ENCODE measurements at regions not wholly inside any gene's neighbourhood (a gene's known extent, or its start where the extent isn't known, plus 50 kb on each side); places are given as distances from the start of the nearest gene placed in this dataset.

DNA sequence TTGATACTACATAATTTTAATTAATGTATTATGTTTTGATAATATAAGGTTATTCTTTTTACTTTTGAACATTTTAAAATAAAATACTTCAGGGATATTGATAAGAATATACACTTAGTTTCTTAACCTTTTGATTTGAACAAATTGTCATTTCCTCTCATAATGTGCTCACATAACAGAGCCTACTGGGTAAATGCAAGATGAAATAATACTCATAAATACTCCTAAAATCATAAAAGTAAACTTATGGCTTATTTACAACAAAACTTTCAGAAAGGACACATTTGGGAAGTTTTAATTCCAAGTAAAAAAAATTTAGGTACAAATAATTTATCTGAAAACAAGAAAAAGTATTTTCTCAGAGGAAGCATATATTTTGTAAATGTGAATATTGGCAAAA, 101.6 kb upstream of the ABCB5 start:
- no peak for ATAC-seq
- intact Hi-C loops (cut with micrococcal nuclease; ENCODE audit: unreplicated experiment) = no loop called here
- no peak for DNase-seq (ENCODE audit: low read depth, low spot score)
- in situ Hi-C loops (cut with HindIII; ENCODE audit: low pct_unique_long_range_greater_than_20kb, low sequenced_read_pairs) = no loop called here
- no peaks in the 10 kb centered on the region for H3K4me1 ChIP-seq (ENCODE audit: control insufficient read depth, insufficient read depth, low read length)
- H3K27ac ChIP-seq (ENCODE audit: low read length) = no peak overlapping the region
- no TSS peak for BruUV-seq (replicated peaks)
- H3K27me3 ChIP-seq (ENCODE audit: control insufficient read depth, insufficient read depth, low read length) = no peaks in the 10 kb centered on the region
- POLR2A ChIA-PET = interaction anchor here (0.5 kb wide), 1 partner anchor 143 kb away, joined by 9 read pairs; no protein-coding TSS in a partner anchor
- CTCF ChIA-PET = no interaction called here
- no peak overlapping the region for H3K4me3 ChIP-seq (ENCODE audit: low read depth in 2 of 2, low read length in 2 of 2)
- no peaks in the 10 kb centered on the region for H3K9me3 ChIP-seq (ENCODE audit: control insufficient read depth, insufficient read depth, low read depth, low read length)
- H3K36me3 ChIP-seq (ENCODE audit: control insufficient read depth, insufficient read depth, low read length) = no peaks in the 10 kb centered on the region
- TF ChIP-seq, protein P1, sequence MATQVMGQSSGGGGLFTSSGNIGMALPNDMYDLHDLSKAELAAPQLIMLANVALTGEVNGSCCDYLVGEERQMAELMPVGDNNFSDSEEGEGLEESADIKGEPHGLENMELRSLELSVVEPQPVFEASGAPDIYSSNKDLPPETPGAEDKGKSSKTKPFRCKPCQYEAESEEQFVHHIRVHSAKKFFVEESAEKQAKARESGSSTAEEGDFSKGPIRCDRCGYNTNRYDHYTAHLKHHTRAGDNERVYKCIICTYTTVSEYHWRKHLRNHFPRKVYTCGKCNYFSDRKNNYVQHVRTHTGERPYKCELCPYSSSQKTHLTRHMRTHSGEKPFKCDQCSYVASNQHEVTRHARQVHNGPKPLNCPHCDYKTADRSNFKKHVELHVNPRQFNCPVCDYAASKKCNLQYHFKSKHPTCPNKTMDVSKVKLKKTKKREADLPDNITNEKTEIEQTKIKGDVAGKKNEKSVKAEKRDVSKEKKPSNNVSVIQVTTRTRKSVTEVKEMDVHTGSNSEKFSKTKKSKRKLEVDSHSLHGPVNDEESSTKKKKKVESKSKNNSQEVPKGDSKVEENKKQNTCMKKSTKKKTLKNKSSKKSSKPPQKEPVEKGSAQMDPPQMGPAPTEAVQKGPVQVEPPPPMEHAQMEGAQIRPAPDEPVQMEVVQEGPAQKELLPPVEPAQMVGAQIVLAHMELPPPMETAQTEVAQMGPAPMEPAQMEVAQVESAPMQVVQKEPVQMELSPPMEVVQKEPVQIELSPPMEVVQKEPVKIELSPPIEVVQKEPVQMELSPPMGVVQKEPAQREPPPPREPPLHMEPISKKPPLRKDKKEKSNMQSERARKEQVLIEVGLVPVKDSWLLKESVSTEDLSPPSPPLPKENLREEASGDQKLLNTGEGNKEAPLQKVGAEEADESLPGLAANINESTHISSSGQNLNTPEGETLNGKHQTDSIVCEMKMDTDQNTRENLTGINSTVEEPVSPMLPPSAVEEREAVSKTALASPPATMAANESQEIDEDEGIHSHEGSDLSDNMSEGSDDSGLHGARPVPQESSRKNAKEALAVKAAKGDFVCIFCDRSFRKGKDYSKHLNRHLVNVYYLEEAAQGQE (IDR thresholded peaks at IDR 0.05; ENCODE audit: insufficient read depth in 1 of 2, low read depth in 2 of 2, low read length in 1 of 2) = no peak
- TF ChIP-seq, protein P2, sequence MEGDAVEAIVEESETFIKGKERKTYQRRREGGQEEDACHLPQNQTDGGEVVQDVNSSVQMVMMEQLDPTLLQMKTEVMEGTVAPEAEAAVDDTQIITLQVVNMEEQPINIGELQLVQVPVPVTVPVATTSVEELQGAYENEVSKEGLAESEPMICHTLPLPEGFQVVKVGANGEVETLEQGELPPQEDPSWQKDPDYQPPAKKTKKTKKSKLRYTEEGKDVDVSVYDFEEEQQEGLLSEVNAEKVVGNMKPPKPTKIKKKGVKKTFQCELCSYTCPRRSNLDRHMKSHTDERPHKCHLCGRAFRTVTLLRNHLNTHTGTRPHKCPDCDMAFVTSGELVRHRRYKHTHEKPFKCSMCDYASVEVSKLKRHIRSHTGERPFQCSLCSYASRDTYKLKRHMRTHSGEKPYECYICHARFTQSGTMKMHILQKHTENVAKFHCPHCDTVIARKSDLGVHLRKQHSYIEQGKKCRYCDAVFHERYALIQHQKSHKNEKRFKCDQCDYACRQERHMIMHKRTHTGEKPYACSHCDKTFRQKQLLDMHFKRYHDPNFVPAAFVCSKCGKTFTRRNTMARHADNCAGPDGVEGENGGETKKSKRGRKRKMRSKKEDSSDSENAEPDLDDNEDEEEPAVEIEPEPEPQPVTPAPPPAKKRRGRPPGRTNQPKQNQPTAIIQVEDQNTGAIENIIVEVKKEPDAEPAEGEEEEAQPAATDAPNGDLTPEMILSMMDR (IDR thresholded peaks at IDR 0.05) = no peak
- no peak for TF ChIP-seq POLR2AphosphoS5 (IDR thresholded peaks at IDR 0.05; ENCODE audit: low read depth, low read length)
- TF ChIP-seq TCF7L2 (IDR thresholded peaks at IDR 0.05; ENCODE audit: low read depth, low read length) = no peak
- TF ChIP-seq SIN3A (IDR thresholded peaks at IDR 0.05; ENCODE audit: borderline replicate concordance, insufficient read depth, low read depth, low read length) = no peak

DNA sequence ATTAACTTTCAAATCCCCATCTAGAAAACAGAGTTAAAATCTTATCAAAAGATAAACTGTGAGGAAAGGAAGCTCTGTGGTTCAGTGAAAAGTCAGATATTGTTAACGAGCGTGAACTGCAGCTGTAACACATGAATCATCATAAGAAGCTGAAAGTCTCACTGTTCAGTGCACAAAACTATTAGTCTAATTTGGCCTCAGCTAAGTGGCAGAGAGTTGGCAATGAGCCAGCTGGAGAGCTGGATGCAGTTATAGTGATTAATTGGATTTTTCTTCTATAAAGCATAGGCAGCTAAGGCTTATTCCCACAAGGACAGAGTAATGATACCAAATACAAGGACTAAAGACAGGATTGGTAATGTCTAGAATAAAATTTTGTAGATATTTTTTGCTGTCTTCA, 101.1 kb upstream of the ABCB5 start:
- BruUV-seq (replicated peaks) = no TSS peak
- POLR2A ChIA-PET = no interaction called here
- CTCF ChIA-PET = no interaction called here
- ATAC-seq (no peak), DNase-seq (ENCODE audit: low read depth, low spot score) (no peak)
- intact Hi-C loops (cut with micrococcal nuclease; ENCODE audit: unreplicated experiment) = no loop called here
- no peaks in the 10 kb centered on the region for H3K9me3 ChIP-seq (ENCODE audit: control insufficient read depth, insufficient read depth, low read depth, low read length)
- no peak overlapping the region for H3K4me3 ChIP-seq (ENCODE audit: low read depth in 2 of 2, low read length in 2 of 2)
- no peak for TF ChIP-seq TCF7L2 (IDR thresholded peaks at IDR 0.05; ENCODE audit: low read depth, low read length)
- no peak for TF ChIP-seq SIN3A (IDR thresholded peaks at IDR 0.05; ENCODE audit: borderline replicate concordance, insufficient read depth, low read depth, low read length)
- TF ChIP-seq, protein P1 (IDR thresholded peaks at IDR 0.05; ENCODE audit: insufficient read depth in 1 of 2, low read depth in 2 of 2, low read length in 1 of 2) = no peak
- TF ChIP-seq POLR2AphosphoS5 (IDR thresholded peaks at IDR 0.05; ENCODE audit: low read depth, low read length) = no peak
- TF ChIP-seq, protein P2 (IDR thresholded peaks at IDR 0.05) = no peak
- no peaks in the 10 kb centered on the region for H3K27me3 ChIP-seq (ENCODE audit: control insufficient read depth, insufficient read depth, low read length)
- H3K27ac ChIP-seq (ENCODE audit: low read length) = no peak overlapping the region
- no peaks in the 10 kb centered on the region for H3K36me3 ChIP-seq (ENCODE audit: control insufficient read depth, insufficient read depth, low read length)
- H3K4me1 ChIP-seq (ENCODE audit: control insufficient read depth, insufficient read depth, low read length) = no peaks in the 10 kb centered on the region
- in situ Hi-C loops (cut with HindIII; ENCODE audit: low pct_unique_long_range_greater_than_20kb, low sequenced_read_pairs) = no loop called here

Data from Panc1 (cell line).